Sigmoid colon (tissue), 4 donors: ENCODE measurements at regions not wholly inside any gene's neighbourhood (a gene's known extent, or its start where the extent isn't known, plus 50 kb on each side); places are given as distances from the start of the nearest gene placed in this dataset.

Experiments
- EP300 ChIP-seq, 4 donors: sonication (generic); formaldehyde crosslinking; IDR thresholded peaks; one replicate each; pipeline ENCODE4 v1.6.1; 2017; ENCODE audit warnings: antibody characterized with exemption in 4 of 4
- POLR2A ChIP-seq, 2 donors: fragments of 450-650 bp; IDR thresholded peaks; one replicate each; pipeline ENCODE4 v1.6.1; 2016; ENCODE audit warnings: antibody characterized with exemption in 2 of 2, mild to moderate bottlenecking in 2 of 2, moderate library complexity in 2 of 2
- TF ChIP-seq, protein P1 (sequence below), 4 experiments: fragments of 450-650 bp in 3 of 4; fragments of 200-600 bp in 1 of 4; IDR thresholded peaks; one replicate each; pipeline ENCODE4 v1.5.1; 2016 to 2019; ENCODE audit warnings: antibody characterized with exemption in 4 of 4, mild to moderate bottlenecking in 3 of 4, moderate library complexity in 2 of 4

DNA sequence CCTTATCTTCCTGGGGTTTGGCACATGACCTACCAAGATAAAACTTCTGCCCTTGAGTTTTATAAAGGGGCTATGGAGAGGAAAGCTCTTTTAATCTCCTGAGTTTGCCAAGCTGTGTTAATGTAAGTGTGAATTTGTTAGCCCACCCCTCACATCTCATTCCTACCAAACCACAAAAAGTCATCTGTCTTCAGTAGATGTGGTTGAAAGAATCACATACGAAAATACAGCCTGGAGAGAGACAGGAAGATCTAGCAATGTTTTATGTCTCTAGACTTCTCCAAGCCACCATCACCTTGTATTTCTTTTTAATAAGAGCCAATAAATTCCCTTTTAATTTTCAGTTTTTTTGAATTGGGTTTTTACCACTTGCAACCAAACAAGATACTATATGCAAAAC, 68.9 kb upstream of the ZNF280D start:
- TF ChIP-seq, protein P1, sequence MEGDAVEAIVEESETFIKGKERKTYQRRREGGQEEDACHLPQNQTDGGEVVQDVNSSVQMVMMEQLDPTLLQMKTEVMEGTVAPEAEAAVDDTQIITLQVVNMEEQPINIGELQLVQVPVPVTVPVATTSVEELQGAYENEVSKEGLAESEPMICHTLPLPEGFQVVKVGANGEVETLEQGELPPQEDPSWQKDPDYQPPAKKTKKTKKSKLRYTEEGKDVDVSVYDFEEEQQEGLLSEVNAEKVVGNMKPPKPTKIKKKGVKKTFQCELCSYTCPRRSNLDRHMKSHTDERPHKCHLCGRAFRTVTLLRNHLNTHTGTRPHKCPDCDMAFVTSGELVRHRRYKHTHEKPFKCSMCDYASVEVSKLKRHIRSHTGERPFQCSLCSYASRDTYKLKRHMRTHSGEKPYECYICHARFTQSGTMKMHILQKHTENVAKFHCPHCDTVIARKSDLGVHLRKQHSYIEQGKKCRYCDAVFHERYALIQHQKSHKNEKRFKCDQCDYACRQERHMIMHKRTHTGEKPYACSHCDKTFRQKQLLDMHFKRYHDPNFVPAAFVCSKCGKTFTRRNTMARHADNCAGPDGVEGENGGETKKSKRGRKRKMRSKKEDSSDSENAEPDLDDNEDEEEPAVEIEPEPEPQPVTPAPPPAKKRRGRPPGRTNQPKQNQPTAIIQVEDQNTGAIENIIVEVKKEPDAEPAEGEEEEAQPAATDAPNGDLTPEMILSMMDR (IDR thresholded peaks at IDR 0.05): no peak
- no peak for TF ChIP-seq EP300 (IDR thresholded peaks at IDR 0.05)
- TF ChIP-seq POLR2A (IDR thresholded peaks at IDR 0.05): no peak
